Heart left ventricle (tissue), 16 donors: ENCODE measurements at regions not wholly inside any gene's neighbourhood (a gene's known extent, or its start where the extent isn't known, plus 50 kb on each side); places are given as distances from the start of the nearest gene placed in this dataset.

ENCODE experiments used
- ATAC-seq, 4 donors: fragments of 200-7000 bp; cut with Tn5 transposase; one replicate each; pipeline ENCODE4 v1.9.1; 2020 to 2022; ENCODE audit warnings: moderate library complexity in 4 of 4, mild to moderate bottlenecking in 3 of 4, moderate number of reproducible peaks in 1 of 4
- DNase-seq, 5 donors: peaks; one replicate each; pipeline ENCODE4 v3.0.0-alpha.2; 2020
- H3K27ac ChIP-seq, 12 donors: fragments of 200-600 bp; sonication (generic) in 4 of 12; one replicate each; pipeline versions ENCODE4 v1.5.0 to v1.8.0; 2016 to 2022; ENCODE audit warnings: mild to moderate bottlenecking in 2 of 12
- H3K27me3 ChIP-seq, 9 donors: fragments of 200-600 bp; sonication (generic) in 2 of 9; one replicate each; pipeline versions ENCODE4 v1.5.1 to v1.8.0; 2016 to 2022; ENCODE audit warnings: mild to moderate bottlenecking in 3 of 9
- H3K36me3 ChIP-seq, 9 donors: fragments of 200-600 bp; sonication (generic) in 2 of 9; one replicate each; pipeline versions ENCODE4 v1.5.0 to v1.8.0; 2018 to 2022; ENCODE audit warnings: mild to moderate bottlenecking in 2 of 9
- H3K4me1 ChIP-seq, 12 donors: fragments of 200-600 bp; sonication (generic) in 4 of 12; one replicate each; pipeline versions ENCODE4 v1.5.0 to v1.8.0; 2016 to 2022; ENCODE audit warnings: mild to moderate bottlenecking in 3 of 12
- H3K4me3 ChIP-seq, 12 donors: fragments of 200-600 bp; sonication (generic) in 4 of 12; one replicate each; pipeline versions ENCODE4 v1.5.0 to v1.8.0; 2017 to 2022; ENCODE audit warnings: mild to moderate bottlenecking in 9 of 12, moderate library complexity in 4 of 12
- H3K9me3 ChIP-seq, 12 donors: fragments of 200-600 bp; sonication (generic) in 4 of 12; one replicate each; pipeline versions ENCODE4 v1.5.0 to v1.8.0; 2016 to 2022; ENCODE audit warnings: mild to moderate bottlenecking in 1 of 12
- CTCF ChIP-seq, 12 donors: fragments of 200-600 bp; sonication (generic) in 4 of 12; IDR thresholded peaks; one replicate each; pipeline versions ENCODE4 v1.5.0 to v1.8.0; 2018 to 2022; ENCODE audit warnings: antibody characterized with exemption in 12 of 12, mild to moderate bottlenecking in 5 of 12
- POLR2A ChIP-seq, 2 donors: fragments of 450-650 bp; IDR thresholded peaks; one replicate each; pipeline ENCODE4 v1.6.1; 2017; ENCODE audit warnings: antibody characterized with exemption in 2 of 2, mild to moderate bottlenecking in 2 of 2, moderate library complexity in 2 of 2
- WGBS, 4 donors: extraction: QIAGEN DNeasy Blood & Tissue Kit in 2 of 4; methylation state at CpG; one replicate each; pipeline versions ENCODE4 v1.1.5 to v1.1.7; 2013 to 2018; 5-methylcytosine and 5-hydroxymethylcytosine counted together
- intact Hi-C, 10 donors: fragments of 100-400 bp; cut with DNase I; formaldehyde crosslinking; loops; one replicate each; pipeline versions ENCODE4 v1.11.1 to v1.14.2; 2022
- donor health status: ischemic (EF 13 %, LVEDD 7.1; RV severe dilation, severe dysfunction).
- donor health status: healthy with polysubstance abuse.
- donor health status: DM: no; HTN: yes; CAD: no.
- donor health status: DM: no; HTN: no; CAD: no.
- donor health status: ischemic (EF 25% LVEDD 6.9; RV normal size, moderate dysfunction).
- donor health status: ischemic (EF 25% LVEDD 5.7; RV mildly dilated, moderate dysfunction).
- donor health status: healthy.
- donor health status: DM: yes; HTN: yes; CAD: no.
- donor health status: ischemic (EF 35%, LVEDD 5.7; RV mildly dilated, moderate dysfunction).
- donor health status: nonischemic (EF 11% LVEDD 7.7; RV severe dilation, severe dysfunction).
- donor health status: DM: yes; HTN: yes; CAD: no.
- donor health status: PGD.
- donor health status: ischemic (EF 29% LVEDD 5.4; RV normal size, mild dysfunction).
- donor health status: nonischemic (EF 23%, LVEDD 6.1; RV moderate dilation, normal function).

DNA sequence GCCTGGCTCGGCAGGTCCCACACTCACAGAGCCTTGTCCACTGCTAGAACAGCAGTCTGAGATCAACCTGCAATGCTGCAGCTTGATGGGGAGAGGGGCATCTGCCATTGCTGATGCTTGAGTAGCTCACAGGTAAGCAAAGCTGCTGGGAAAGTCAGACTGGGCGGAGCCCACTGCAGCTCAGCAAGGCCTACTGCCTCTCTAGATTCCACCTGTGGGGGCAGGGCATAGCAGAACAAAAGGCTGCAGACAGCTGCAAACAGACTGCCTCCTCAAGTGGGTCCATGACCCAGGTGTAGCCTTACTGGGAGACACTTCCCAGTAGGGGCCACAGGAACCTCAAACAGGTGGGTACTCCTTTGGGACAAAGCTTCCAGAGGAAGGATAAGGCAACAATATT lies 110.6 kb upstream of the ADAMTS3 start:
- no peak for DNase-seq
- no peaks in the 10 kb centered on the region for H3K36me3 ChIP-seq
- peaks cover 0 to 5% (median 0%) of the 10 kb centered on the region in 9 donors for H3K27me3 ChIP-seq
- H3K9me3 ChIP-seq = peaks cover 0 to 10% (median 0%) of the 10 kb centered on the region in 12 donors
- no peak for ATAC-seq
- TF ChIP-seq CTCF (IDR thresholded peaks at IDR 0.05) = no peak
- TF ChIP-seq POLR2A (IDR thresholded peaks at IDR 0.05) = no peak
- H3K27ac ChIP-seq = no peak overlapping the region
- intact Hi-C loops = no loop called here
- WGBS, 4 donors = 50 to 93% (median 90%) methylated on average over 1 to 2 of the region's 2 CpGs
- H3K4me1 ChIP-seq = no peaks in the 10 kb centered on the region
- H3K4me3 ChIP-seq = no peak overlapping the region

- no peak for DNase-seq
- H3K27me3 ChIP-seq = peaks cover 0 to 5% (median 0%) of the 10 kb centered on the region in 9 donors
- no peaks in the 10 kb centered on the region for H3K4me1 ChIP-seq
- ATAC-seq = no peak
- no peak overlapping the region for H3K27ac ChIP-seq
- H3K4me3 ChIP-seq = no peak overlapping the region
- no peaks in the 10 kb centered on the region for H3K36me3 ChIP-seq
- intact Hi-C loops = no loop called here
- H3K9me3 ChIP-seq = no peaks in the 10 kb centered on the region
- no peak for TF ChIP-seq POLR2A (IDR thresholded peaks at IDR 0.05)
- TF ChIP-seq CTCF (IDR thresholded peaks at IDR 0.05) = no peak
Observed at GRCh38 chr4:72677886-72678285, 108.9 kb upstream of the ADAMTS3 start.

DNA sequence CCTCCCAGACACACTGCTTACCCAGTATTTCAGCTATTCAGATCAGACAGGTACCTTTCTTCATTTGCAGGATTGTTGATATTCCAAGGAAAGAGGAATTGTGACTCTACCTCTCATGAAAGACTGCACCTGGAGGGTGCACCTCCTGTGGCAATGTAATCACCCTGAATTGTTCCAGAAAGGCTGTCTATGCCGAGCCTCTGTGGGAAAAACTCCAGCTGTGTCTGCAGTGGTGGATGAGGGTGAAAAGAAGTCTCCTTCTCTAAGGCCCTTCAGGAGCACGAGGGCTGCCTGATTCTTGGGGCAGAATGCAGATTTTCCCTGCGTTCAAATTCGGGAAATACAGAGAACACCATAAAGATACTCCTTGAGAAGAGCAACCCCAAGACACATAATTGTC lies 108.2 kb upstream of the ADAMTS3 start:
- DNase-seq = no peak
- no peak overlapping the region for H3K27ac ChIP-seq
- TF ChIP-seq POLR2A (IDR thresholded peaks at IDR 0.05) (no peak), CTCF (IDR thresholded peaks at IDR 0.05) (no peak)
- H3K27me3 ChIP-seq = peaks cover 0 to 5% (median 0%) of the 10 kb centered on the region in 9 donors
- H3K36me3 ChIP-seq = no peaks in the 10 kb centered on the region
- ATAC-seq = no peak
- 52 to 83% (median 73%) methylated on average over 4 of the region's 4 CpGs for WGBS, 4 donors
- H3K9me3 ChIP-seq = no peaks in the 10 kb centered on the region
- intact Hi-C loops = no loop called here
- H3K4me3 ChIP-seq = no peak overlapping the region
- H3K4me1 ChIP-seq = no peaks in the 10 kb centered on the region

GRCh38 chr4:72671980-72672379 lies 103.0 kb upstream of the ADAMTS3 start:
- WGBS, 4 donors = 92 to 97% (median 95%) methylated on average over 3 of the region's 3 CpGs

More at GRCh38 chr4:72671980-72672379, 103.0 kb upstream of the ADAMTS3 start:
- intact Hi-C loops = no loop called here
- no peak for TF ChIP-seq POLR2A (IDR thresholded peaks at IDR 0.05)
- TF ChIP-seq CTCF (IDR thresholded peaks at IDR 0.05) = no peak
- no peak for ATAC-seq
- H3K9me3 ChIP-seq = no peaks in the 10 kb centered on the region
- no peak overlapping the region for H3K4me3 ChIP-seq
- H3K36me3 ChIP-seq = no peaks in the 10 kb centered on the region
- DNase-seq = no peak
- no peak overlapping the region for H3K27ac ChIP-seq
- H3K27me3 ChIP-seq = no peaks in the 10 kb centered on the region
- no peaks in the 10 kb centered on the region for H3K4me1 ChIP-seq
